HepG2 (cell line): ENCODE measurements at regions not wholly inside any gene's neighbourhood (a gene's known extent, or its start where the extent isn't known, plus 50 kb on each side); places are given as distances from the start of the nearest gene placed in this dataset.

ENCODE experiments used
- ATAC-seq: fragments of 200-7000 bp; cut with Tn5 transposase; 3 replicates; pipeline ENCODE4 v1.9.1; 2020; ENCODE audit warnings: mild to moderate bottlenecking, moderate library complexity
- BruUV-seq: library from RNA; stranded (reverse); fragments of 400-500 nt; replicated peaks from 2 replicates; lab custom pipeline; 2021; lab: Mats Ljungman, UMichigan
- CTCF ChIA-PET: fragments of 300-600 bp; formaldehyde crosslinking; extraction: SDS; loops from one replicate; lab custom pipeline; 2021; ENCODE audit warnings: low total read pairs, inconsistent platforms, low intra/inter-chr PET ratio; lab: Yijun Ruan, JAX
- POLR2A ChIA-PET: fragments of 350-600 bp; sonication (Branson Sonifier 250); formaldehyde crosslinking; loops from one replicate; lab custom pipeline; 2020; ENCODE audit warnings: antibody characterized with exemption, inconsistent platforms; lab: Yijun Ruan, JAX
- DNase-seq: peaks from one replicate; pipeline ENCODE4 v3.0.0-alpha.2; 2015; ENCODE audit warnings: low spot score
- FAIRE-seq: peaks from 3 replicates; lab custom pipeline; 2011; peaks lifted over from hg19 to GRCh38; lab: Jason Lieb, UNC
- H2AFZ ChIP-seq: one replicate; pipeline ENCODE4 v1.6.1; 2011; ENCODE audit warnings: low read length, inconsistent platforms
- H3K27ac ChIP-seq: fragments of 300-600 bp; 3 replicates; pipeline ENCODE4 v1.8.0; 2011; ENCODE audit warnings: mixed run types, mild to moderate bottlenecking, mixed read lengths, low read length, inconsistent platforms; ENCODE audit not compliant: insufficient read depth; ENCODE audit errors: extremely low read length
- H3K27me3 ChIP-seq, 2 experiments: fragments of 200-600 bp in 1 of 2; 2 replicates in 1 of 2; 3 replicates in 1 of 2; pipeline versions ENCODE4 v1.6.0 to v1.8.0; 2011; ENCODE audit warnings: low read length in 2 of 2, mild to moderate bottlenecking in 2 of 2, moderate library complexity in 2 of 2, inconsistent platforms in 1 of 2; ENCODE audit not compliant: insufficient read depth in 2 of 2, control insufficient read depth in 1 of 2
- H3K36me3 ChIP-seq, 2 experiments: fragments of 200-600 bp in 1 of 2; replicated peaks in 1 of 2; 2 replicates in 1 of 2; 3 replicates in 1 of 2; pipeline versions ENCODE4 v1.5.1 to v1.8.0; 2011; ENCODE audit warnings: low read length in 2 of 2, inconsistent platforms in 1 of 2; ENCODE audit not compliant: insufficient read depth in 2 of 2, control insufficient read depth in 1 of 2
- H3K4me1 ChIP-seq: 2 replicates; pipeline ENCODE4 v1.5.1; 2012; ENCODE audit warnings: low read length, inconsistent platforms; ENCODE audit not compliant: insufficient read depth
- H3K4me2 ChIP-seq: 2 replicates; pipeline ENCODE4 v1.6.0; 2011; ENCODE audit warnings: low read depth, low read length, inconsistent platforms
- H3K4me3 ChIP-seq, 3 experiments: fragments of 200-600 bp in 1 of 3; sonication (generic), shearing (Covaris generic) in 1 of 3; replicated peaks in 1 of 3; 2 replicates each; pipeline ENCODE4 v1.5.1; 2011 to 2016; ENCODE audit warnings: low read length in 3 of 3, inconsistent platforms in 2 of 3, low read depth in 2 of 3, mild to moderate bottlenecking in 2 of 3, control low read depth in 1 of 3, mixed read lengths in 1 of 3; ENCODE audit not compliant: insufficient read depth in 1 of 3
- H3K79me2 ChIP-seq: one replicate; pipeline ENCODE4 v1.6.1; 2011; ENCODE audit warnings: low read length, inconsistent platforms; ENCODE audit not compliant: insufficient read depth
- H3K9ac ChIP-seq: 2 replicates; pipeline ENCODE4 v1.6.0; 2011; ENCODE audit warnings: mild to moderate bottlenecking, low read depth, low read length, inconsistent platforms; ENCODE audit not compliant: insufficient read depth
- H3K9me3 ChIP-seq: 2 replicates; pipeline ENCODE4 v1.5.1; 2012; ENCODE audit warnings: mild to moderate bottlenecking, low read length
- H4K20me1 ChIP-seq: 2 replicates; pipeline ENCODE4 v1.6.0; 2011; ENCODE audit warnings: inconsistent platforms, mild to moderate bottlenecking, low read length, moderate library complexity; ENCODE audit not compliant: insufficient read depth
- AFF4 ChIP-seq: sonication (generic); formaldehyde crosslinking; IDR thresholded peaks from 2 replicates; pipeline ENCODE4 v1.4.0; 2020; ENCODE audit warnings: missing genetic modification reagents
- CEBPB ChIP-seq: IDR thresholded peaks from 2 replicates; pipeline ENCODE4 v1.6.1; 2011; ENCODE audit warnings: low read depth, low read length, improper control_type of control experiment, borderline replicate concordance
- CEBPZ ChIP-seq: IDR thresholded peaks from 2 replicates; pipeline ENCODE4 v1.6.1; 2012; ENCODE audit warnings: low read length, improper control_type of control experiment
- MEF2D ChIP-seq: sonication (generic); formaldehyde crosslinking; IDR thresholded peaks from 2 replicates; pipeline ENCODE4 v1.5.1; 2020; ENCODE audit warnings: mild to moderate bottlenecking, missing genetic modification reagents
- NBN ChIP-seq: fragments of 450-650 bp; conservative IDR thresholded peaks from 2 replicates; pipeline ENCODE4 v1.6.1; 2017
- NR1H2 ChIP-seq: sonication (generic); formaldehyde crosslinking; IDR thresholded peaks from 2 replicates; pipeline ENCODE4 v1.8.1; 2022; ENCODE audit warnings: low read depth, missing genetic modification reagents, borderline replicate concordance
- POLR2A ChIP-seq, 2 experiments: IDR thresholded peaks; 2 replicates each; pipeline ENCODE4 v1.6.1; 2011; ENCODE audit warnings: low read depth in 2 of 2, low read length in 2 of 2, mild to moderate bottlenecking in 1 of 2, moderate library complexity in 1 of 2; ENCODE audit not compliant: insufficient read depth in 1 of 2
- SMARCC2 ChIP-seq: fragments of 450-650 bp; IDR thresholded peaks from 2 replicates; pipeline ENCODE4 v1.6.1; 2017; ENCODE audit warnings: antibody characterized with exemption, mild to moderate bottlenecking
- SSRP1 ChIP-seq: IDR thresholded peaks from 2 replicates; pipeline ENCODE4 v1.6.1; 2016; ENCODE audit warnings: control low read depth
- TAF1 ChIP-seq: sonication (generic); formaldehyde crosslinking; IDR thresholded peaks from 2 replicates; pipeline ENCODE4 v1.4.0; 2020; ENCODE audit warnings: missing genetic modification reagents
- ZBTB21 ChIP-seq: sonication (generic); formaldehyde crosslinking; IDR thresholded peaks from 2 replicates; pipeline ENCODE4 v1.4.0; 2020; ENCODE audit warnings: missing genetic modification reagents
- ZBTB3 ChIP-seq: sonication (generic); formaldehyde crosslinking; IDR thresholded peaks from 2 replicates; pipeline ENCODE4 v1.4.0; 2020; ENCODE audit warnings: low read depth, mild to moderate bottlenecking, moderate library complexity, missing genetic modification reagents, borderline replicate concordance
- ZNF230 ChIP-seq: sonication (generic); formaldehyde crosslinking; IDR thresholded peaks from 2 replicates; pipeline ENCODE4 v1.4.0; 2020; ENCODE audit warnings: mild to moderate bottlenecking, missing genetic modification reagents
- ZNF337 ChIP-seq: sonication (generic); formaldehyde crosslinking; IDR thresholded peaks from 2 replicates; pipeline ENCODE4 v1.5.1; 2020; ENCODE audit warnings: missing genetic modification reagents, low read depth, mild to moderate bottlenecking, borderline replicate concordance
- ZNF430 ChIP-seq: sonication (generic); formaldehyde crosslinking; IDR thresholded peaks from 2 replicates; pipeline ENCODE4 v1.9.0; 2021; ENCODE audit warnings: mild to moderate bottlenecking, missing genetic modification reagents
- ZNF530 ChIP-seq: sonication (generic); formaldehyde crosslinking; IDR thresholded peaks from 2 replicates; pipeline ENCODE4 v1.5.0; 2020; ENCODE audit warnings: low read depth, mild to moderate bottlenecking, missing genetic modification reagents
- ZNF556 ChIP-seq: sonication (generic); formaldehyde crosslinking; IDR thresholded peaks from 2 replicates; pipeline ENCODE4 v1.4.0; 2020; ENCODE audit warnings: mild to moderate bottlenecking, missing genetic modification reagents, borderline replicate concordance
- ZNF747 ChIP-seq: sonication (generic); formaldehyde crosslinking; IDR thresholded peaks from 2 replicates; pipeline ENCODE4 v1.8.1; 2023; ENCODE audit warnings: missing genetic modification reagents, mild to moderate bottlenecking, borderline replicate concordance
- WGBS: methylation state at CpG from one replicate; pipeline ENCODE4 v1.1.6; 2017; ENCODE audit warnings: low lambda C conversion rate; 5-methylcytosine and 5-hydroxymethylcytosine counted together
- in situ Hi-C: cut with HindIII; loops from 2 replicates; pipeline ENCODE4 v1.10.0; 2017; ENCODE audit warnings: low pct_unique_long_range_greater_than_20kb; ENCODE audit not compliant: extremely low pct_ligation_motif_present
- intact Hi-C: fragments of 100-400 bp; cut with micrococcal nuclease; formaldehyde crosslinking; loops from one replicate; pipeline ENCODE4 v1.10.0; 2022; ENCODE audit not compliant: unreplicated experiment

DNA sequence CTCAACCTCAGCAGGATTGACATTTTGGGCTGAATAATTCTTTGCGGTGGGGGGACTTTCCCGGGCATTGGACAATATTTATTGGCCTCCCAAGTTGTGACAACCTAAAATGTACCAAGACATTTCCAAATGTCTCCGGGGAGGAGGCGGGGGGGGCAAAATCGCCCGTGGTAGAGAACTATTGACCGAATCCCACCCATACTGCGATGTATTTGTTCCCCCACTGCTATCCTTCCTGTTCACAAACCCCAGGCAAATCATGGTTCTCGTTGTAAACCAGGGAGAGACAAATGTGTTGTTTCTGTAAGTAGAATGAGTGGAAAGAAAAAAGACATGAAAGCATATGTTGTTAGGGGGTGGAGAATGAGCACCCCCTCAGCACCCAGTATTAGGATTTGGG, 141.9 kb downstream of the PSAT1 start:
- H3K4me3 ChIP-seq = no peak overlapping the region
- H4K20me1 ChIP-seq = no peaks in the 10 kb centered on the region
- ChIA-PET POLR2A (no interaction called here), CTCF (no interaction called here)
- H3K4me2 ChIP-seq = no peak overlapping the region
- H2AFZ ChIP-seq = no peak overlapping the region
- H3K27ac ChIP-seq = no peak overlapping the region
- H3K9me3 ChIP-seq = no peaks in the 10 kb centered on the region
- H3K36me3 ChIP-seq = no peaks in the 10 kb centered on the region
- FAIRE-seq = no peak
- no peaks in the 10 kb centered on the region for H3K79me2 ChIP-seq
- WGBS = 38% methylated on average over 9 of the region's 9 CpGs
- ATAC-seq = no peak
- no peak overlapping the region for H3K9ac ChIP-seq
- in situ Hi-C loops (no loop called here), intact Hi-C loops (loop anchor here (1.0 kb wide), 3 partner anchors 72 to 795 kb away; no protein-coding TSS in a partner anchor)
- TF ChIP-seq ZNF430 (CRISPR knock-in tag) = no peak
- no peak for TF ChIP-seq SMARCC2
- no peak for TF ChIP-seq NBN
- TF ChIP-seq NR1H2 (CRISPR knock-in tag) = no peak
- TF ChIP-seq CEBPB = no peak
- TF ChIP-seq ZNF230 (CRISPR knock-in tag) = no peak
- TF ChIP-seq ZNF747 (CRISPR knock-in tag) = no peak
- no peak for TF ChIP-seq ZNF556 (CRISPR knock-in tag)
- no peak for TF ChIP-seq ZBTB21 (CRISPR knock-in tag)
- no peak for TF ChIP-seq AFF4 (CRISPR knock-in tag)
- TF ChIP-seq POLR2A (IDR thresholded peaks at IDR 0.05; ENCODE audit: insufficient read depth in 1 of 2, low read depth in 2 of 2, low read length in 2 of 2) = no peak
- no peak for TF ChIP-seq ZBTB3
- TF ChIP-seq ZNF530 = no peak
- no peak for TF ChIP-seq TAF1 (CRISPR knock-in tag)
- no peak for TF ChIP-seq MEF2D (CRISPR knock-in tag)
- TF ChIP-seq CEBPZ = no peak
- TF ChIP-seq ZNF337 = no peak
- TF ChIP-seq SSRP1 = no peak
- no peaks in the 10 kb centered on the region for H3K4me1 ChIP-seq
- BruUV-seq = no TSS peak
- no peak for DNase-seq
- H3K27me3 ChIP-seq = no peaks in the 10 kb centered on the region; a peak in 1 of 5 replicates
